A549 (cell line): ENCODE measurements at regions not wholly inside any gene's neighbourhood (a gene's known extent, or its start where the extent isn't known, plus 50 kb on each side); places are given as distances from the start of the nearest gene placed in this dataset.

ENCODE experiments used
- CBX8 ChIP-seq: fragments of 200-600 bp; sonication (generic); IDR thresholded peaks from 2 replicates; pipeline ENCODE4 v1.6.1; 2016
- CEBPB ChIP-seq, 2 experiments: fragments of >200 bp in 1 of 2; sonication (Bioruptor Twin) in 1 of 2; formaldehyde crosslinking in 1 of 2; IDR thresholded peaks; 2 replicates each; pipeline ENCODE4 v1.6.1; 2012 to 2016
- CHD2 ChIP-seq: fragments of 150-350 bp; IDR thresholded peaks from 2 replicates; pipeline ENCODE4 v1.6.1; 2014; ENCODE audit warnings: low read length; ENCODE audit not compliant: partially characterized antibody
- MAFK ChIP-seq: fragments of 450-650 bp; IDR thresholded peaks from 2 replicates; pipeline ENCODE4 v1.6.1; 2014; ENCODE audit not compliant: partially characterized antibody
- POLR2A ChIP-seq: IDR thresholded peaks from 2 replicates; pipeline ENCODE4 v1.6.1; 2012; ENCODE audit warnings: mild to moderate bottlenecking, low read length
- RAD21 ChIP-seq, 2 experiments: fragments of >200 bp in 1 of 2; sonication (Bioruptor Twin) in 1 of 2; formaldehyde crosslinking in 1 of 2; IDR thresholded peaks in 1 of 2; conservative IDR thresholded peaks in 1 of 2; 2 replicates in 1 of 2; 3 replicates in 1 of 2; pipeline ENCODE4 v1.6.1; 2012 to 2018; ENCODE audit warnings: inconsistent platforms in 1 of 2
- RCOR1 ChIP-seq: fragments of 150-350 bp; IDR thresholded peaks from 2 replicates; pipeline ENCODE4 v1.6.1; 2014; ENCODE audit warnings: antibody characterized with exemption, low read length, low read depth
- TF ChIP-seq, protein P1 (sequence below): fragments of >200 bp; sonication (Bioruptor Twin); formaldehyde crosslinking; IDR thresholded peaks from 3 replicates; pipeline ENCODE4 v1.5.1; 2016
- TF ChIP-seq, protein P2 (sequence below): fragments of 200-600 bp; sonication (generic); IDR thresholded peaks from 2 replicates; pipeline ENCODE4 v1.6.1; 2016; ENCODE audit warnings: antibody characterized with exemption, mild to moderate bottlenecking, moderate library complexity

DNA sequence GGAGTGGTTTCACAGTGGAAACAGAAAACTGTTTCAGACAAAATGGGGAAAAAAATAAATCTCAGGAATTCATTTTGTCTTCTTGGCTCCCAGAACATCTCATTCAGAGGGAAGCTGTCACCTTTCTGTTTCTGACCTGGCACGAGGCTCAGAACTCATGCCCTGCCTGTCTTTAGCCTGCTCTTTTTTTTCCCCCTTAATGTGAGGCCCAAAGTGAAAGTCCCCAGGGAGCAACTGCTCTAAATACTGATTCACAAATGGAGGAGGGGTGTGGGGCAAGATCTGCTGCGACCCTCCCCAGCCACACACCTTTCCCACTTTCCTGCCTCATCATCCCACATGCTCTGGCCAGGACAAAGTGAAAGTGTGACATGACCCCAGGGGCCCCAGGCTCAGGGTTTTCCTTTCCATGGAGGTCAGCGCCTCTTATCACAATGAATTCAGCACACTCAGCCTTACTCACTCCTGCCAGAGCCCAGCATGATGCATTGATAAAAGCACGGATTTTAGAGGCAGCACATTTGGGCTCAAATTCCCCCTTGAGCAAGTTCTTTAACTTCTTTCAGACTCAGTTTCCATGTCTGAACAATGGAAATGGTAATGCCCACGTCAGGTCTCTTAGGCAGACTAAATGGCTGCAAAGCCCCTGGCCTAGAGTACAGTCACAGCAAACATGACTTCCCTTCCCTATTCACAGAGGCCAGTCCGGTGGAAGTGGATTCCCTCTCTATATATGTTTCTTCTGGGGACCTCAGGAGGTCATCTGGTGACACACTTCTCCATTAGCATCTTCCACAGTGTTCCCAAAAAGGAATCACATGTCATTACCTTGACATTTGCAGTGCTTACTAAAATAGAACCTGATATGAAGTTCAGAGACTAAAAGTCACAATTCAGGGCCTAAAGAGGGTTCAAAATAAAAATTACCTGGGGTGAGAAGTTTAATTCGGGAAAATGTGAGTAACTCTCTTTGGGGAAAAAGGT lies 55.3 kb upstream of the TMEM163 start:
- TF ChIP-seq, protein P1, sequence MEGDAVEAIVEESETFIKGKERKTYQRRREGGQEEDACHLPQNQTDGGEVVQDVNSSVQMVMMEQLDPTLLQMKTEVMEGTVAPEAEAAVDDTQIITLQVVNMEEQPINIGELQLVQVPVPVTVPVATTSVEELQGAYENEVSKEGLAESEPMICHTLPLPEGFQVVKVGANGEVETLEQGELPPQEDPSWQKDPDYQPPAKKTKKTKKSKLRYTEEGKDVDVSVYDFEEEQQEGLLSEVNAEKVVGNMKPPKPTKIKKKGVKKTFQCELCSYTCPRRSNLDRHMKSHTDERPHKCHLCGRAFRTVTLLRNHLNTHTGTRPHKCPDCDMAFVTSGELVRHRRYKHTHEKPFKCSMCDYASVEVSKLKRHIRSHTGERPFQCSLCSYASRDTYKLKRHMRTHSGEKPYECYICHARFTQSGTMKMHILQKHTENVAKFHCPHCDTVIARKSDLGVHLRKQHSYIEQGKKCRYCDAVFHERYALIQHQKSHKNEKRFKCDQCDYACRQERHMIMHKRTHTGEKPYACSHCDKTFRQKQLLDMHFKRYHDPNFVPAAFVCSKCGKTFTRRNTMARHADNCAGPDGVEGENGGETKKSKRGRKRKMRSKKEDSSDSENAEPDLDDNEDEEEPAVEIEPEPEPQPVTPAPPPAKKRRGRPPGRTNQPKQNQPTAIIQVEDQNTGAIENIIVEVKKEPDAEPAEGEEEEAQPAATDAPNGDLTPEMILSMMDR, result no peak
- TF ChIP-seq RAD21 (conservative IDR thresholded peaks at IDR 0.05 in 1 of 2, IDR thresholded peaks at IDR 0.05 in 1 of 2), result no peak
- TF ChIP-seq CBX8, result no peak
- TF ChIP-seq MAFK, result no peak
- TF ChIP-seq, protein P2, sequence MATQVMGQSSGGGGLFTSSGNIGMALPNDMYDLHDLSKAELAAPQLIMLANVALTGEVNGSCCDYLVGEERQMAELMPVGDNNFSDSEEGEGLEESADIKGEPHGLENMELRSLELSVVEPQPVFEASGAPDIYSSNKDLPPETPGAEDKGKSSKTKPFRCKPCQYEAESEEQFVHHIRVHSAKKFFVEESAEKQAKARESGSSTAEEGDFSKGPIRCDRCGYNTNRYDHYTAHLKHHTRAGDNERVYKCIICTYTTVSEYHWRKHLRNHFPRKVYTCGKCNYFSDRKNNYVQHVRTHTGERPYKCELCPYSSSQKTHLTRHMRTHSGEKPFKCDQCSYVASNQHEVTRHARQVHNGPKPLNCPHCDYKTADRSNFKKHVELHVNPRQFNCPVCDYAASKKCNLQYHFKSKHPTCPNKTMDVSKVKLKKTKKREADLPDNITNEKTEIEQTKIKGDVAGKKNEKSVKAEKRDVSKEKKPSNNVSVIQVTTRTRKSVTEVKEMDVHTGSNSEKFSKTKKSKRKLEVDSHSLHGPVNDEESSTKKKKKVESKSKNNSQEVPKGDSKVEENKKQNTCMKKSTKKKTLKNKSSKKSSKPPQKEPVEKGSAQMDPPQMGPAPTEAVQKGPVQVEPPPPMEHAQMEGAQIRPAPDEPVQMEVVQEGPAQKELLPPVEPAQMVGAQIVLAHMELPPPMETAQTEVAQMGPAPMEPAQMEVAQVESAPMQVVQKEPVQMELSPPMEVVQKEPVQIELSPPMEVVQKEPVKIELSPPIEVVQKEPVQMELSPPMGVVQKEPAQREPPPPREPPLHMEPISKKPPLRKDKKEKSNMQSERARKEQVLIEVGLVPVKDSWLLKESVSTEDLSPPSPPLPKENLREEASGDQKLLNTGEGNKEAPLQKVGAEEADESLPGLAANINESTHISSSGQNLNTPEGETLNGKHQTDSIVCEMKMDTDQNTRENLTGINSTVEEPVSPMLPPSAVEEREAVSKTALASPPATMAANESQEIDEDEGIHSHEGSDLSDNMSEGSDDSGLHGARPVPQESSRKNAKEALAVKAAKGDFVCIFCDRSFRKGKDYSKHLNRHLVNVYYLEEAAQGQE, result no peak
- no peak for TF ChIP-seq RCOR1
- no peak for TF ChIP-seq CHD2
- no peak for TF ChIP-seq POLR2A
- TF ChIP-seq CEBPB (IDR thresholded peaks at IDR 0.05), result no peak
